HG02678 (cell line): ENCODE measurements at regions not wholly inside any gene's neighbourhood (a gene's known extent, or its start where the extent isn't known, plus 50 kb on each side); places are given as distances from the start of the nearest gene placed in this dataset.

Source experiments
- ATAC-seq: cut with Tn5 transposase; IDR thresholded peaks from one replicate; pipeline ENCODE4 v1.9.1; 2021; ENCODE audit warnings: mild to moderate bottlenecking, moderate library complexity; ENCODE audit not compliant: unreplicated experiment

GRCh38 chr7:42460148-42460547, 223.1 kb upstream of the GLI3 start:
- ATAC-seq = no peak

DNA sequence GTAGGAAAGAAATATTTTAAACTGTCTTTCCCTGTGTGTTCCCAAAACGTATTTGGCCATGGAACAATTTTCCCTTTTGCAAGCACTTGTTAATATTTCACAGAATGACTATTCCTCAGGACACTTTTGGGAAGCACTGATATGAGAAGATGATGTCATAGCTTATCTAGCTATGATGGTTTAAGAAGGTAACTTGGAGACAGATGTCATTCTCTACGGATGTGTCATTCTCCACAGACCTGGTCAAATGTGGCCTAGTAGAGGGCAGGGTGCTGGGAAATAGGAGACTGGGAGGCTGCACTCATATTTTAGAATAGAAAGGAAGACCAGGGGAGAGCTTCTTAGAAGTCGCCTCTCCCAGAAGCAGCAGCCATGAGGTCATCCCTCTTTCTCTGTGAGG, 220.7 kb upstream of the GLI3 start:
- ATAC-seq = no peak

DNA sequence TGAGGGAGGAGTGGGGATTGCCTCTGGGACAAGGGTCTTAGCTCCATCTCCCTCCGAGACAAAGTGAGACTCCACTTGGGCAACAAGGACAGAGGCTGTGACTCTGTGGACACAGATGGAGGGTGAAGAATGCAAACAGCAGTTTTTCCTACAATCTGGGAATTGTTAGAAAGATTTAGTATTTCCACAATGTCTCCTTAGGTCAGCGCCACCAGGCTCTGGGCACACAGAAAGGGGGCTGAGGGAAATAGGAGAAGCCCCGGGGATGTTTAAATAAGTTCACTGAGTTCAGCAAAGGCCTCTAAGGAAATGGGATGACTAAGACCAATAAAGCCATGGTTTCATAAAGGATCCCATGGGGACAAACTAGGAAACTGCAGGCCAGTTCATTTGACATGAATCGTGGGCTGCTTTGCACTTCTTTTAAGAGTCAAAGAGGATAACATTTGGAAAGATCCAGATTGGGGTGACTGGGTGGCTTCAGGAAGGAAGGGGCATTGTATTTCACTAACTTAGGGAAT, 219.8 kb upstream of the GLI3 start:
- no peak for ATAC-seq

GRCh38 chr7:42456267-42456666, 219.3 kb upstream of the GLI3 start:
- no peak for ATAC-seq

DNA sequence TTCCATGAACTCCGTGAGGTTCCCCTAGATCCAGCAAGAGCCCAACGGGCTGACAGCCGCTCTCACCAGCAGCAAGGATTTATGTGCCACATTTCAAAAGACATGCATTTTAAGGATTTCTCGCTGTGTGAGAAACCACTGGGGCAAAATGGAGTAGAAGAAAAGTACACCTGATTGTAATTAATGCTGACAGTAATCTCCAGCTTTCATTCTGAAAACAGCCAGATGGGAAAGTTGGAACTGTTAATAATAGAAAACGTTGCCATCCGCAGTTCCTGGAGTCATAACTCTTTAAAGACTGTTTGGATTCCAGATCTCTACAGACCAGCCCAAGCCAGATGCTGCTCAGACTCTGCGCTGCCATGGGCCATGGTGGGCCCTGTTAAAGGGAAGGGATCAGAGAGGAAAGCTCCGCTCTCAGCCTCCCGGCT, 216.9 kb upstream of the GLI3 start:
- no peak for ATAC-seq

DNA sequence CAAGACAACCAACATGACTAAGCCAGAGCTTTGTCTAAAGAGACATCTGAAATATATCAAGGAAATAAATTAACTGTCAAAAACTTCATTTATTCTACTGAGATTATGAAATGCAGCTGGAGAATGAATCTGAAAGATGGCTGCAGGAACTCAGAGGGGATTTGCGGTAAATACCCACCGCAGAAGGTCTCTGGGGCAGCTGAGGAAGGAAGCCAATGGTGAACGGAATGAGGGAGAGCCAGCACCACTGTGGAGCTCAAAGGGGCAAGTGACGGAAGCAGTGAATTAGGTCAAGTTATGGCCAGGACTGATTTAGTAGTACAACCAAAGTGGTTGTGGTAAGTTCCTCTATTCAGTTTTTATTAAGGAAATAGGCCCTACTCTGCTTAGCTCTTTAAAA, 215.3 kb upstream of the GLI3 start:
- no peak for ATAC-seq

GRCh38 chr7:42449431-42449830, 212.4 kb upstream of the GLI3 start:
- ATAC-seq = no peak

GRCh38 chr7:42448901-42449300, 211.9 kb upstream of the GLI3 start:
- ATAC-seq = no peak

DNA sequence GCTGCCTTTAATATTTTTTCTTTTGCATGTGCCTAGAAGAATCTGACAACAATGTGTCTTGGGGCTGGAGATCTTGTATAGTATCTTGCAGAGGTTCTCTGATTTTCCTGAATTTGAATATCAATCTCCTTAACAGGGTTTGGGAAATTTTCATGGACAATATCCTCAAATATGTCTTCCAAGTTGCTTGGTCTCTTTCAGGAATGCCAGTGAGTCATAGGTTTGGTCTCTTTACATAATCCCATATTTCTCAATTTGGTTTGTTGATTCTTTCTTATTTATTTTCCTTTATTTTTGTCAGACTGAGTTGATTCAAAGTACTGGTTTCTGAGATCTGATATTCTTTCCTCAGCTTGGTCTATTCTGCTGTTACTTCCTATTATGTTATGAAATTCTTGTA, 208.7 kb upstream of the GLI3 start:
- no peak for ATAC-seq

- ATAC-seq = no peak
These were observed 203.9 kb upstream of the GLI3 start for GRCh38 chr7:42440951-42441350.

- ATAC-seq = no peak
These were observed 195.6 kb upstream of the GLI3 start for GRCh38 chr7:42432644-42433043.

- no peak for ATAC-seq
These were observed 194.9 kb upstream of the GLI3 start for GRCh38 chr7:42431873-42432272.

GRCh38 chr7:42429339-42429738, 192.3 kb upstream of the GLI3 start:
- no peak for ATAC-seq

DNA sequence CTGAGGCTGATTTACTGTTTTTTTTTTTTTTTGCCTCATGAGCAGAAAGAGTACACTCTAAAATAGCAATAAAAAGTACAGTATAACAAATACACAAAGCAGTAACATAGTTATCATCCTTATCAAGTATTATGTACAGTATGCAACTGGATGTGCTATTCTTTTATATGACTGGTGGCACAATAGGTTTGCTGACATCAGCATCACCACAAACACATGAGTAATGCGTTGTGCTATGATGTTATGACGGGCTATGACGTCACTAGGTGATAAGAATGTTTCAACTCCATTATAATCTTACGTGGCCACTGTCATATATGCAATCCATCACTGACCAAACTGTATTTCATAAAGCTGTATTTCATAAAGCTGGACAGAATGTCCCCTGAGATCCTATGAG, 189.2 kb upstream of the GLI3 start:
- no peak for ATAC-seq

GRCh38 chr7:42414941-42415505, 178.0 kb upstream of the GLI3 start:
- no peak for ATAC-seq

DNA sequence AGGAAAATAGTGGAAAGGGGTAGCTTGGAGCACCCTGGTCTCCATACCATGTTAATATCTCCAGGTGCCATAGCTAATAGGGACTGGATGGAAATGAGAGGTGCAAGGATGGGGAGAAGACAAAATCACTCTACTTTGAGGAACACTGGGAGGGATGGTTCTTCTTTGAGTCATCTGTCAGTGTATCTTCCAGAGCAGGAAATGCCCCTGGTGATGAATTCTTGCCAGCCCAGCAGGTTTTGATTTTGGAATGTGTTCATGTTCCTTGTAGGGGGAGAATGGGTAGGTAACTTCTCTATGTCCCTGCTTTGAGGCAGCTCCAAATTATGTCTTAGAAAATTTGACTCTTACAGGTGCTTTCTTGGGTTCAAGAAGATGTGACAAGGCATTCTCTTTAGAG, 177.0 kb upstream of the GLI3 start:
- ATAC-seq = no peak

- no peak for ATAC-seq
These were observed 172.3 kb upstream of the GLI3 start for GRCh38 chr7:42409296-42409695.

- no peak for ATAC-seq
These were observed 170.8 kb upstream of the GLI3 start for GRCh38 chr7:42407833-42408232.

DNA sequence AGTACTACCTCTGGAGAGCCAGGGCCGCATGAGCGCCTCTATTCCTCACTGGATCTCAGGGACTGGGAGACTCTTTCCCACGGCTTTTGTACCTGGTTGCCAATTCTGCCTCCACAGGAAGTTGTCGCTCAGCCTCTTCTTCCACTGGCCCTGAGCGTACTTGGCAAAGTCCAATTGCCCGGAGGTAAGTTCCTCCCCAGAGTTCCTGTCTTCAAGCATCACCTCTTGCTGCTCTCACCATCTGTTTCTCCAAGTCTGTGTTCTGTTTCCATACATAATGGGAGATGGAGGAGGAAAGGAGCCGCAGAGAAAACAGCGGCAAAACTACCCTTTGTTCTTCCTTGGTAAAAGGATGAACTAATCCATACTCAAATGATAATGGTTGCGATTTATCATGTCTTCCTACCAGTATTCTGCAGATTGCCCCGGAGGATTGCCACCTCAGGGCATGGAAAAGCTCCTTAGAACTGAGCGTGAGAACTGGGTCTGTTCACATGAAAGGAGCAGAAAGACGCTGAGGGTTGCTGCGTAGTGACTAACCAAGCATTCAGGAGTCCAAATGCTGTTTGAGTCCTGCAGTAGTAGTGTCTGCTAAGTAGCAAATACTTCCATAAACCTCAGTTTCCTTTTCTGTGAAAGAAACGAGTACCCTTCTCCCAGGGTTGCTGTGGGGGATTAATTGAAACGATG, 170.2 kb upstream of the GLI3 start:
- ATAC-seq = no peak

DNA sequence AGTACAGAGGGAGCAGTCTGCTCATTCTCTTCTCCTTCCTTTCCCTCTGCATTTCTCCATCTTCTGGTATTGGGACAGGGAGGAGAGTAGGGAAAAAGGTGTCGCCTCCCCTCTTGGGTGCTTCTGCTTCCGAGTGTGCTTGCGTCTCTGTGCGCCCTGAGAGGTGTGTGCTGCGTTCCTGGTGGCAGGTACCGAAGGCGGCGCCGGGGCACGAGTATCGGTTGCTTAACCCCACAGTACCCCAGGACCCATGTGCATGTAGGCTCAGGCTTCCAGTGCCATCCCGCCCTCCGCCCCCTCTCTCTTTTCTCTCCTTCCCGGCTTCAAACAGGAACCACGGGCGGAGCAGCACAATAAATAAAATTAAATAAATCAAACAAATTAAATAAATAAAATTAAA, 169.3 kb upstream of the GLI3 start:
- ATAC-seq = no peak

- no peak for ATAC-seq
These were observed 168.8 kb upstream of the GLI3 start for GRCh38 chr7:42405782-42406181.

- no peak for ATAC-seq
These were observed 166.8 kb upstream of the GLI3 start for GRCh38 chr7:42403831-42404230.

DNA sequence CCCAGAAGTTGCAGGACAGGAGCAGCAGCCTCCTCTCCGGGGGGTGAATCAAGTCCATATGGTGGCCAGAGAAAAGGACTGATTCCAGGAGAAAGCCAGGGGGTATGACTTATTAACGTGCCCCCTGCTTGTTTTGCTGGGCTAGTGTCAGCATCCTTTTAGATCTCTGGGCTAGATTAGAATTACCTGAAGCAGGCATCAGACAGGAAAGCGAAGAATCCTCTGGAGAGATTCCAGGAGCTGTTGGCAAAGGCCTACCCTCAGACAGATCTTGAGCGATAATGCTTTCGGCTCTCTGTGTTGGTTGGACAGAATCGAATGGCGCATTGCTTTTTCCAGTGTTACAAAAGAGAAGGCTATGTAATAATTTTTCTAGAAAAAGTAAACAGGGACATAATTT, 164.0 kb upstream of the GLI3 start:
- ATAC-seq = no peak
